Esophagus squamous epithelium (tissue), 5 donors: ENCODE measurements at regions not wholly inside any gene's neighbourhood (a gene's known extent, or its start where the extent isn't known, plus 50 kb on each side); places are given as distances from the start of the nearest gene placed in this dataset.

ENCODE experiments used
- DNase-seq: peaks from one replicate; lab custom pipeline; 2025; lab: John Stamatoyannopoulos, UW
- H3K27ac ChIP-seq, 4 donors: fragments of 200-600 bp; sonication (generic); one replicate each; pipeline ENCODE4 v1.5.1; 2016 to 2019; ENCODE audit warnings: mild to moderate bottlenecking in 1 of 4
- H3K27me3 ChIP-seq, 4 donors: fragments of 200-600 bp; sonication (generic); 1 replicate in 3 of 4; 2 replicates in 1 of 4; pipeline versions ENCODE4 v1.5.1 to v1.6.0; 2017 to 2021; ENCODE audit warnings: antibody characterized with exemption in 1 of 4
- H3K36me3 ChIP-seq, 3 donors: fragments of 200-600 bp; sonication (generic); one replicate each; pipeline ENCODE4 v1.5.1; 2016 to 2019
- H3K4me1 ChIP-seq, 3 donors: fragments of 200-600 bp; sonication (generic); one replicate each; pipeline ENCODE4 v1.5.1; 2017 to 2019
- H3K4me3 ChIP-seq, 4 donors: fragments of 200-600 bp; sonication (generic); 1 replicate in 3 of 4; 2 replicates in 1 of 4; pipeline ENCODE4 v1.5.1; 2016 to 2019; ENCODE audit warnings: mild to moderate bottlenecking in 2 of 4, moderate library complexity in 1 of 4
- H3K9me3 ChIP-seq, 3 donors: fragments of 200-600 bp; sonication (generic); one replicate each; pipeline ENCODE4 v1.5.1; 2016 to 2019
- CTCF ChIP-seq, 6 experiments: fragments of 450-650 bp in 4 of 6; fragments of 200-600 bp in 2 of 6; sonication (generic) in 2 of 6; IDR thresholded peaks; one replicate each; pipeline ENCODE4 v1.5.1; 2016 to 2019; ENCODE audit warnings: antibody characterized with exemption in 6 of 6, mild to moderate bottlenecking in 4 of 6, moderate library complexity in 4 of 6
- POLR2A ChIP-seq, 4 donors: fragments of 450-650 bp; IDR thresholded peaks; one replicate each; pipeline ENCODE4 v1.6.1; 2017; ENCODE audit warnings: antibody characterized with exemption in 4 of 4, mild to moderate bottlenecking in 4 of 4, moderate library complexity in 3 of 4
- WGBS, 2 donors: methylation state at CpG; one replicate each; pipeline ENCODE4 v1.1.5; 2018; 5-methylcytosine and 5-hydroxymethylcytosine counted together
- intact Hi-C: fragments of 100-400 bp; cut with DNase I; formaldehyde crosslinking; loops from one replicate; pipeline ENCODE4 v1.15.0; 2022
- donor health status: DM: yes; HTN: yes; CAD: no.

GRCh38 chr7:10473569-10473968, 500.1 kb upstream of the PHF14 start:
- no peak for DNase-seq
- 60 to 76% methylated on average over 3 of the region's 3 CpGs for WGBS, 2 donors
- TF ChIP-seq POLR2A (IDR thresholded peaks at IDR 0.05) (no peak), CTCF (IDR thresholded peaks at IDR 0.05) (no peak)

GRCh38 chr7:10474048-10474447, 499.6 kb upstream of the PHF14 start:
- Histone ChIP-seq H3K27me3 (no peaks in the 10 kb centered on the region), H3K9me3 (no peaks in the 10 kb centered on the region), H3K4me3 (no peak overlapping the region), H3K36me3 (no peaks in the 10 kb centered on the region), H3K4me1 (no peaks in the 10 kb centered on the region), H3K27ac (no peak overlapping the region)
- TF ChIP-seq POLR2A (IDR thresholded peaks at IDR 0.05) (no peak), CTCF (IDR thresholded peaks at IDR 0.05) (no peak)
- DNase-seq: no peak
- WGBS, 2 donors: 54 to 70% methylated on average over 3 of the region's 3 CpGs
- intact Hi-C loops: no loop called here

More at GRCh38 chr7:10473569-10473968, 500.1 kb upstream of the PHF14 start:
- Histone ChIP-seq H3K36me3 (no peaks in the 10 kb centered on the region), H3K27me3 (no peaks in the 10 kb centered on the region), H3K9me3 (no peaks in the 10 kb centered on the region), H3K27ac (no peak overlapping the region), H3K4me3 (no peak overlapping the region), H3K4me1 (no peaks in the 10 kb centered on the region)
- intact Hi-C loops: no loop called here

- intact Hi-C loops: no loop called here
- DNase-seq: no peak
- Histone ChIP-seq H3K4me1 (no peaks in the 10 kb centered on the region), H3K9me3 (no peaks in the 10 kb centered on the region), H3K36me3 (no peaks in the 10 kb centered on the region), H3K4me3 (no peak overlapping the region), H3K27ac (no peak overlapping the region), H3K27me3 (no peaks in the 10 kb centered on the region)
- TF ChIP-seq CTCF (IDR thresholded peaks at IDR 0.05) (no peak), POLR2A (IDR thresholded peaks at IDR 0.05) (no peak)
- WGBS, 2 donors: 89 to 90% methylated on average over 16 to 19 of the region's 20 CpGs
Measured at GRCh38 chr7:10475940-10476641, 497.6 kb upstream of the PHF14 start.

- intact Hi-C loops: no loop called here
- Histone ChIP-seq H3K4me3 (no peak overlapping the region), H3K27me3 (no peaks in the 10 kb centered on the region), H3K36me3 (no peaks in the 10 kb centered on the region), H3K4me1 (no peaks in the 10 kb centered on the region), H3K9me3 (no peaks in the 10 kb centered on the region), H3K27ac (no peak overlapping the region)
- no peak for DNase-seq
- 80 to 97% methylated on average over 1 to 6 of the region's 15 CpGs for WGBS, 2 donors
- TF ChIP-seq CTCF (IDR thresholded peaks at IDR 0.05): no peak
- TF ChIP-seq POLR2A (IDR thresholded peaks at IDR 0.05): no peak
Measured at GRCh38 chr7:10476642-10477041, 497.0 kb upstream of the PHF14 start.

GRCh38 chr7:10483671-10484070, 490.0 kb upstream of the PHF14 start:
- Histone ChIP-seq H3K36me3 (no peaks in the 10 kb centered on the region), H3K9me3 (no peaks in the 10 kb centered on the region), H3K27ac (no peak overlapping the region), H3K27me3 (no peaks in the 10 kb centered on the region), H3K4me3 (no peak overlapping the region), H3K4me1 (no peaks in the 10 kb centered on the region)
- no peak for DNase-seq
- intact Hi-C loops: no loop called here
- TF ChIP-seq CTCF (IDR thresholded peaks at IDR 0.05) (no peak), POLR2A (IDR thresholded peaks at IDR 0.05) (no peak)
- 27 to 54% methylated on average over 5 of the region's 5 CpGs for WGBS, 2 donors
